ENCODE measurements at regions not wholly inside any gene's neighbourhood (a gene's known extent, or its start where the extent isn't known, plus 50 kb on each side); places are given as distances from the start of the nearest gene placed in this dataset.
"Not testable (repeated sequence)": the region's sequence is repeated elsewhere in the genome, so short reads cannot be mapped to it uniquely, and the experiment has no call there.

- no peak for DNase-seq
- no peak for ATAC-seq
- intact Hi-C loops (cut with DNase I, micrococcal nuclease), result no loop called here
Measured at GRCh38 chr3:3305084-3305483, 125.6 kb upstream of the CRBN start.

GRCh38 chr3:3303636-3304035 lies 124.1 kb upstream of the CRBN start:
- DNase-seq, result no peak
- no peak for ATAC-seq
- intact Hi-C loops (cut with DNase I, micrococcal nuclease), result no loop called here

DNA sequence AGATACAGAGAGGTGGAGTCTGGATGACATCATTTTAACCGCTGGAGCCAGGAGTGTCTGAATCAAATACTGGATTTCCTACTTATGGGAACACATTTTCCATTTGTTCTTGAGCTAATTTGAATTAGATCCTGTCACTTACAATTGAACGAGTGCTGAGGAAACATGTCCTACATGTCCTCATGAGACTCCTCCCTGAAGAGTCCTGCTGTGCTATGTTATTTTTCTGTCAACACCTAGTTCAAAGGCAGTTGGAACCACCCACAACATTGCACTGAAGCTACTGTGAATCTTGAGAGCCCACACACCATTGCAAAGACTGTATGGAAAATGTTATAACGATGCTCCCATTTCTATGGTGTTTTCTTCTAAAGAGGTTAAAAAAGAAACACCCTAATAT lies 123.5 kb upstream of the CRBN start:
- DNase-seq (no peak), ATAC-seq (no peak)
- intact Hi-C loops (cut with DNase I, micrococcal nuclease), result no loop called here

GRCh38 chr3:3301476-3301875 lies 122.0 kb upstream of the CRBN start:
- DNase-seq, result no peak
- ATAC-seq, result no peak
- intact Hi-C loops (cut with DNase I, micrococcal nuclease), result no loop called here

DNA sequence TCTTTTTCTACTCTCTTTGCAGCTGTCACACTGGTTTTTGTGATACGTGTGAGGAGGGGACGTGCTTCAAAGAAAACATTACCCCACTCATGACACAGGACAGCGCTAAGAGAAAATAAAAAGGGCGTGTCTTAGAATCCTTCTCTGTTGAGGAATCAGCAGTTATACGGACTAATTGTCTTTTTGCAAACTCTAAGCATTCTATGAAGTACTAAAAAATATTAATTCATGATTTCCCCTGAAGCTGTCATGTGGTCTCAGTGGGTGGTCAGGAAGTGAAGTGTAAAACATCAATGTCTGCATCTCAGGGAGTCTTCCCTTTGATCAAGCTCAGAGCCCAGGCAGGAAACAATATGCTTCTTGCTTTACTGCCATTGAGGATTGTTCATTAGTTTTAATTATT lies 117.5 kb upstream of the CRBN start:
- intact Hi-C loops (cut with DNase I, micrococcal nuclease), result no loop called here
- no peak for DNase-seq
- ATAC-seq, result no peak

DNA sequence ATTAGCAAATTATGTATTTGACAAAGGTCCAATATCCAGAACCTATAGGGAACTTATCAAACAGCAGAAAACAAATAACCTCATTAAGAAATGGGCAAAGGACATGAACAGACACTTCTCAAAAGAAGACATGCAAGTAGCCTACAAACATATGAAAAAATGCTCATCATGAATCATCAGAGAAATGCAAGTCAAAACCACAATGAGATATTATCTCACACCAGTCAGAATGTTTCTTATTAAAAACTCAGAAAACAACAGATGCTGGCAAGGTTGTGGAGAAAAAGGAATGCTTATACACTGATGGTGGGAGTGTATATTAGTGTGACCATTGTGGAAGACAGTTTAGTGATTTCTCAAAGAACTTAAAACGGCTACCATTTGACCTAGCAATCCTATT lies 116.1 kb upstream of the CRBN start:
- ATAC-seq (no peak), DNase-seq (no peak)
- intact Hi-C loops (cut with DNase I, micrococcal nuclease), result no loop called here

- intact Hi-C loops (cut with DNase I, micrococcal nuclease); ATAC-seq; DNase-seq: not testable (repeated sequence)
Measured at GRCh38 chr3:3291756-3292283, 112.3 kb upstream of the CRBN start.

- intact Hi-C loops (cut with DNase I, micrococcal nuclease), result no loop called here
- no peak for ATAC-seq
- DNase-seq, result no peak
Measured at GRCh38 chr3:3288255-3288654, 108.8 kb upstream of the CRBN start.

- DNase-seq, result no peak
- ATAC-seq, result no peak
- intact Hi-C loops (cut with DNase I, micrococcal nuclease), result no loop called here
Measured at GRCh38 chr3:3286014-3286413, 106.5 kb upstream of the CRBN start.

GRCh38 chr3:3281024-3281423 lies 101.5 kb upstream of the CRBN start:
- no peak for DNase-seq
- intact Hi-C loops (cut with DNase I, micrococcal nuclease), result no loop called here
- no peak for ATAC-seq

GRCh38 chr3:3280396-3280795 lies 100.9 kb upstream of the CRBN start:
- ATAC-seq, result no peak
- intact Hi-C loops (cut with DNase I, micrococcal nuclease), result no loop called here
- no peak for DNase-seq

- ATAC-seq (no peak), DNase-seq (no peak)
- intact Hi-C loops (cut with DNase I, micrococcal nuclease), result no loop called here
Measured at GRCh38 chr3:3278073-3278472, 98.6 kb upstream of the CRBN start.

GRCh38 chr3:3276630-3277029 lies 97.1 kb upstream of the CRBN start:
- intact Hi-C loops (cut with DNase I, micrococcal nuclease), result no loop called here
- no peak for ATAC-seq
- DNase-seq, result no peak

- no peak for ATAC-seq
- no peak for DNase-seq
- intact Hi-C loops (cut with DNase I, micrococcal nuclease), result no loop called here
Measured at GRCh38 chr3:3264796-3265195, 85.3 kb upstream of the CRBN start.

- intact Hi-C loops (cut with DNase I, micrococcal nuclease), result no loop called here
- DNase-seq, result no peak
- ATAC-seq, result no peak
Measured at GRCh38 chr3:3260870-3261269, 81.4 kb upstream of the CRBN start.

GRCh38 chr3:3259181-3259580 lies 79.7 kb upstream of the CRBN start:
- ATAC-seq, result no peak

GRCh38 chr3:3258281-3258680 lies 78.8 kb upstream of the CRBN start:
- DNase-seq (no peak), ATAC-seq (no peak)
- intact Hi-C loops (cut with DNase I, micrococcal nuclease), result no loop called here

More at GRCh38 chr3:3259181-3259580, 79.7 kb upstream of the CRBN start:
- no peak for DNase-seq
- intact Hi-C loops (cut with DNase I, micrococcal nuclease), result no loop called here

- DNase-seq (no peak), ATAC-seq (no peak)
- intact Hi-C loops (cut with DNase I, micrococcal nuclease), result no loop called here
Measured at GRCh38 chr3:3241596-3241995, 62.1 kb upstream of the CRBN start.

DNA sequence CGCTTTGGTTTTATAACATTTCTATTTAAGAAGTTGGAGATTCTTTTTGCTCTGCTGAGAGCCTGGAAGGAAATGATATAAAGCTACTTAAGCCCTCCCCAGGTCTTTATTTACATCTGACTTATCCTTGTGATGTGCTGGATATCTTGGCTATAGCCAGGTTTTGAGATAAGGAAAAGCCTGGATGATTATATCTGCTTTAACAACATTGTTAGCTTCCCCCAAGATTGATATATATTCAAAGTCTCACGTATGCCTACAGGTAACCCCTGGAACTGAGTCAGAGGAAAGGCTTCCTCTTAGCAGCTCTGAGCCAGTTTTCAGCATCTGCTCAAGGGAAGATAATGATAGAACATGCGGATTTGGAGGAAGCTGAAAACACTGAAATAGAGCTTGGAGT lies 61.5 kb upstream of the CRBN start:
- no peak for ATAC-seq
- intact Hi-C loops (cut with DNase I, micrococcal nuclease), result no loop called here
- no peak for DNase-seq

GRCh38 chr3:3237979-3238378 lies 58.5 kb upstream of the CRBN start:
- ATAC-seq (no peak), DNase-seq (no peak)
- intact Hi-C loops (cut with DNase I, micrococcal nuclease), result no loop called here

- intact Hi-C loops (cut with DNase I, micrococcal nuclease), result no loop called here
- no peak for ATAC-seq
- DNase-seq, result no peak
Measured at GRCh38 chr3:3232251-3232650, 52.8 kb upstream of the CRBN start.

All from left colon (tissue), 2 donors.